Trophoblast cell (in vitro differentiated cells and primary cell): ENCODE measurements at regions not wholly inside any gene's neighbourhood (a gene's known extent, or its start where the extent isn't known, plus 50 kb on each side); places are given as distances from the start of the nearest gene placed in this dataset.

Source experiments
- DNase-seq, 2 donors: peaks; one replicate each; pipeline ENCODE4 v3.0.0-alpha.2; 2016
- H2AFZ ChIP-seq: 2 replicates; pipeline ENCODE4 v1.6.1; 2013; ENCODE audit warnings: low read length, moderate library complexity, mild to moderate bottlenecking; ENCODE audit not compliant: insufficient read depth, poor library complexity
- H2AK5ac ChIP-seq: 2 replicates; pipeline ENCODE4 v1.6.1; 2013; ENCODE audit warnings: mild to moderate bottlenecking, low read length
- H2BK120ac ChIP-seq: 2 replicates; pipeline ENCODE4 v1.6.1; 2013; ENCODE audit warnings: low read length, mild to moderate bottlenecking, moderate library complexity; ENCODE audit not compliant: insufficient read depth, poor library complexity
- H2BK12ac ChIP-seq: 2 replicates; pipeline ENCODE4 v1.6.1; 2013; ENCODE audit warnings: mild to moderate bottlenecking, low read length, moderate library complexity
- H2BK5ac ChIP-seq: 2 replicates; pipeline ENCODE4 v1.6.1; 2013; ENCODE audit warnings: low read length, low read depth, moderate library complexity, mild to moderate bottlenecking; ENCODE audit not compliant: poor library complexity
- H3K14ac ChIP-seq: 2 replicates; pipeline ENCODE4 v1.6.1; 2013; ENCODE audit warnings: mild to moderate bottlenecking, low read length
- H3K18ac ChIP-seq: 2 replicates; pipeline ENCODE4 v1.6.1; 2013; ENCODE audit warnings: mild to moderate bottlenecking, low read length
- H3K23ac ChIP-seq: 2 replicates; pipeline ENCODE4 v1.6.1; 2013; ENCODE audit warnings: low read length
- H3K27ac ChIP-seq: 2 replicates; pipeline ENCODE4 v1.5.1; 2013; ENCODE audit warnings: low read depth, mild to moderate bottlenecking, inconsistent platforms, low read length, moderate library complexity
- H3K27me3 ChIP-seq: 2 replicates; pipeline ENCODE4 v1.6.1; 2013; ENCODE audit warnings: inconsistent platforms, mild to moderate bottlenecking, low read length, moderate library complexity; ENCODE audit not compliant: insufficient read depth
- H3K36me3 ChIP-seq, 2 experiments: 1 replicate in 1 of 2; 2 replicates in 1 of 2; pipeline ENCODE4 v1.6.1; 2013; ENCODE audit warnings: low read length in 2 of 2, mild to moderate bottlenecking in 2 of 2, moderate library complexity in 1 of 2; ENCODE audit not compliant: insufficient read depth in 2 of 2, control insufficient read depth in 1 of 2
- H3K4ac ChIP-seq: 2 replicates; pipeline ENCODE4 v1.6.1; 2013; ENCODE audit warnings: low read depth, mild to moderate bottlenecking, low read length, moderate library complexity
- H3K4me1 ChIP-seq, 2 experiments: 1 replicate in 1 of 2; 2 replicates in 1 of 2; pipeline ENCODE4 v1.6.1; 2013; ENCODE audit warnings: low read length in 2 of 2, mild to moderate bottlenecking in 2 of 2, moderate library complexity in 1 of 2; ENCODE audit not compliant: insufficient read depth in 2 of 2, control insufficient read depth in 1 of 2
- H3K4me2 ChIP-seq: 2 replicates; pipeline ENCODE4 v1.6.1; 2013; ENCODE audit warnings: inconsistent platforms, mild to moderate bottlenecking, low read length, moderate library complexity
- H3K4me3 ChIP-seq: 2 replicates; pipeline ENCODE4 v1.5.1; 2013; ENCODE audit warnings: mild to moderate bottlenecking, low read depth, low read length, inconsistent platforms
- H3K79me1 ChIP-seq: one replicate; pipeline ENCODE4 v1.6.1; 2013; ENCODE audit warnings: low read length
- H3K79me2 ChIP-seq: 2 replicates; pipeline ENCODE4 v1.6.1; 2013; ENCODE audit warnings: low read length, mild to moderate bottlenecking; ENCODE audit not compliant: control insufficient read depth, insufficient read depth, poor library complexity
- H3K9ac ChIP-seq: 2 replicates; pipeline ENCODE4 v1.6.1; 2013; ENCODE audit warnings: mild to moderate bottlenecking, low read length
- H3K9me3 ChIP-seq: 2 replicates; pipeline ENCODE4 v1.6.1; 2013; ENCODE audit warnings: low read depth, mild to moderate bottlenecking, control low read depth, inconsistent platforms, low read length; ENCODE audit not compliant: insufficient read depth
- H4K12ac ChIP-seq: 2 replicates; pipeline ENCODE4 v1.6.1; 2013; ENCODE audit warnings: low read depth, mild to moderate bottlenecking, low read length, moderate library complexity
- H4K8ac ChIP-seq: 2 replicates; pipeline ENCODE4 v1.6.1; 2013; ENCODE audit warnings: low read depth, mild to moderate bottlenecking, low read length, moderate library complexity
- H4K91ac ChIP-seq: one replicate; pipeline ENCODE4 v1.6.1; 2013; ENCODE audit warnings: low read depth, mild to moderate bottlenecking, low read length, moderate library complexity
- WGBS: extraction: QIAGEN DNeasy Blood & Tissue Kit; methylation state at CpG from one replicate; pipeline ENCODE4 v1.1.7; 2013; ENCODE audit warnings: missing lambda C conversion rate; ENCODE audit not compliant: insufficient read length, insufficient coverage; ENCODE audit errors: extremely low coverage; 5-methylcytosine and 5-hydroxymethylcytosine counted together

DNA sequence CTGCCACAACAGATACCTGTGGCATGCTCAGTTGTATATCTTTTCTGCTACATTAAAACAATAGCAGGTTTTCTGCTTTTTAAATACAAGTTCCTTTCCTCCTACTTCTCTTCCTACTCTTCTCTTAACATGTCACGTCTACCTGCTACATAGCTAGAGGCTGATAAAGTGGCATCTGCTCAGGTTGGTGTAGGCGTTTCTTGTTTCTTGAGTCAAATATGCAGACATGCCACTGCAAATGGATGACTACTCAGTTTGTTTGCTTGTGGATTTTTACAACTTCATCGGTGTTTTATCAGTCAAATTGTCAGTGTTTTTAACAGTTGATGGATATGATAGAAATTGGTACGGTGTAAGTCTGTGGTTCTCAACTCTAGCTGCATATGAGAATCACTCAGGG is 525.7 kb downstream of the TLE4 start:
- H3K79me2 ChIP-seq: no peaks in the 10 kb centered on the region
- H3K4me1 ChIP-seq: no peaks in the 10 kb centered on the region
- H3K79me1 ChIP-seq: no peaks in the 10 kb centered on the region
- H4K91ac ChIP-seq: no peak overlapping the region
- no peak overlapping the region for H3K23ac ChIP-seq
- H3K9ac ChIP-seq: no peak overlapping the region
- no CpG with 5 or more reads among the region's 4 CpGs for WGBS
- H3K27ac ChIP-seq: no peak overlapping the region
- no peak overlapping the region for H4K8ac ChIP-seq
- no peak overlapping the region for H2BK120ac ChIP-seq
- no peak overlapping the region for H3K14ac ChIP-seq
- H3K4me3 ChIP-seq: no peak overlapping the region
- H2BK12ac ChIP-seq: no peak overlapping the region
- no peak overlapping the region for H3K4ac ChIP-seq
- H3K36me3 ChIP-seq: no peaks in the 10 kb centered on the region
- H2BK5ac ChIP-seq: no peak overlapping the region
- no peak overlapping the region for H3K18ac ChIP-seq
- H3K9me3 ChIP-seq: no peaks in the 10 kb centered on the region
- no peak overlapping the region for H2AK5ac ChIP-seq
- no peak for DNase-seq
- no peak overlapping the region for H4K12ac ChIP-seq
- H2AFZ ChIP-seq: no peak overlapping the region
- H3K4me2 ChIP-seq: no peak overlapping the region
- no peaks in the 10 kb centered on the region for H3K27me3 ChIP-seq

- no peak overlapping the region for H4K8ac ChIP-seq
- no CpG with 5 or more reads among the region's 1 CpG for WGBS
These were observed 522.5 kb downstream of the TLE4 start for GRCh38 chr9:80094176-80094771.

GRCh38 chr9:80093695-80094094 is 521.9 kb downstream of the TLE4 start:
- Histone ChIP-seq H2AFZ (no peak overlapping the region), H4K91ac (no peak overlapping the region), H3K9ac (no peak overlapping the region), H3K4ac (no peak overlapping the region), H2BK5ac (no peak overlapping the region), H2BK12ac (no peak overlapping the region), H3K79me1 (no peaks in the 10 kb centered on the region), H4K8ac (no peak overlapping the region), H3K9me3 (no peaks in the 10 kb centered on the region), H4K12ac (no peak overlapping the region), H3K4me2 (no peak overlapping the region), H2BK120ac (no peak overlapping the region), H3K14ac (no peak overlapping the region), H3K79me2 (no peaks in the 10 kb centered on the region), H2AK5ac (no peak overlapping the region), H3K27ac (no peak overlapping the region), H3K36me3 (no peaks in the 10 kb centered on the region), H3K27me3 (no peaks in the 10 kb centered on the region), H3K23ac (no peak overlapping the region), H3K4me1 (no peaks in the 10 kb centered on the region), H3K18ac (no peak overlapping the region), H3K4me3 (no peak overlapping the region)
- WGBS: no CpG with 5 or more reads among the region's 1 CpG
- no peak for DNase-seq

More at GRCh38 chr9:80094176-80094771, 522.5 kb downstream of the TLE4 start:
- Histone ChIP-seq H3K79me1 (no peaks in the 10 kb centered on the region), H3K4me3 (no peak overlapping the region), H3K36me3 (no peaks in the 10 kb centered on the region), H3K14ac (no peak overlapping the region), H3K4me1 (no peaks in the 10 kb centered on the region), H3K4me2 (no peak overlapping the region), H3K9ac (no peak overlapping the region), H2BK120ac (no peak overlapping the region), H3K4ac (no peak overlapping the region), H3K27ac (no peak overlapping the region), H4K91ac (no peak overlapping the region), H3K23ac (no peak overlapping the region), H3K9me3 (no peaks in the 10 kb centered on the region), H3K27me3 (no peaks in the 10 kb centered on the region), H4K12ac (no peak overlapping the region), H2AK5ac (no peak overlapping the region), H2BK5ac (no peak overlapping the region), H2AFZ (no peak overlapping the region), H3K79me2 (no peaks in the 10 kb centered on the region), H3K18ac (no peak overlapping the region), H2BK12ac (no peak overlapping the region)
- DNase-seq: no peak

GRCh38 chr9:80091526-80091925 is 519.8 kb downstream of the TLE4 start:
- Histone ChIP-seq H3K4me2 (no peak overlapping the region), H3K4me3 (no peak overlapping the region), H3K9me3 (no peaks in the 10 kb centered on the region), H3K23ac (no peak overlapping the region), H2BK12ac (no peak overlapping the region), H2BK120ac (no peak overlapping the region), H3K14ac (no peak overlapping the region), H2AFZ (no peak overlapping the region), H3K9ac (no peak overlapping the region), H3K27ac (no peak overlapping the region), H3K4me1 (no peaks in the 10 kb centered on the region), H2AK5ac (no peak overlapping the region), H4K12ac (no peak overlapping the region), H3K79me2 (peaks cover 2% of the 10 kb centered on the region), H4K8ac (no peak overlapping the region), H4K91ac (no peak overlapping the region), H3K79me1 (no peaks in the 10 kb centered on the region), H3K36me3 (no peaks in the 10 kb centered on the region), H3K4ac (no peak overlapping the region), H3K18ac (no peak overlapping the region), H2BK5ac (no peak overlapping the region), H3K27me3 (no peaks in the 10 kb centered on the region)
- no peak for DNase-seq
- WGBS: no CpG with 5 or more reads among the region's 4 CpGs
